Head of caudate nucleus (tissue), 42 donors: ENCODE measurements at regions not wholly inside any gene's neighbourhood (a gene's known extent, or its start where the extent isn't known, plus 50 kb on each side); places are given as distances from the start of the nearest gene placed in this dataset.

Experiments
- DNase-seq, 42 donors: peaks; one replicate each; pipeline versions ENCODE4 v3.0.0 to v3.0.0-alpha.2; 2020 to 2021; ENCODE audit warnings: mixed read lengths in 7 of 42
- intact Hi-C: fragments of 100-400 bp; cut with DNase I; formaldehyde crosslinking; loops from one replicate; pipeline ENCODE4 v1.15.0; 2022

DNA sequence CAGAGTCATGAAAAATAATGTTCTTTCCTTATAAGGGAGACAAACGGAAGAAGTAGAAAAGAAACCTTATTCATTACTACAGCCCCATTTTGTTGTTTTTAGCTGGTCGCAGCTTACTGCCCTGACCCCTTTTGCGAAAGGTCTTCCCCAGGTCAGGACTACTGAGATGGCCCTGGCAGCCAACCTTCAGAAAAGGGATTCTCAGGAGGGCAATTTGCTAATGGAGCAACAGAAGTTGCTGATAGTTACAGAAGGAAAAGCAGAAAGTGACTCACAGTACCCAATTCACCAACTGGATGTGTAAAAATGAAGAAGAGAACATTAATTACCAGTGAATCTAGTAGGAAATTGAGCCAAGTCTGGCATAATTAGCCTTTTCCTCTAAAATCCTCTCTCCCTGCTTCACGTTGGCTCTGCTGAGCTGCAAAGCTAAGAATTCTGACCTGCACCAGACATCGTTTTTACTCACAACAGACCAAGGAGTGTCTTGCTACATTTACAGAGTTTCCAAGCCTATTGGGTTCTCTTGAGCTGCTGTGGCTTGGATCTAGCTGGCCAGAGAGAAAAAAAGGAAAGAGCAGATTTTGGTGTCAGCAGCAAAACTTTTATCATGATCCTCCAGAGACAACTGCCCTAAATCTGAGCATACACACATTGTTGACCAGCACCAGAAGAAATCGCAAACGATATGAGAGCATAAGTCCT, 499.9 kb upstream of the FZD8 start:
- DNase-seq = no peak
- intact Hi-C loops = no loop called here

DNA sequence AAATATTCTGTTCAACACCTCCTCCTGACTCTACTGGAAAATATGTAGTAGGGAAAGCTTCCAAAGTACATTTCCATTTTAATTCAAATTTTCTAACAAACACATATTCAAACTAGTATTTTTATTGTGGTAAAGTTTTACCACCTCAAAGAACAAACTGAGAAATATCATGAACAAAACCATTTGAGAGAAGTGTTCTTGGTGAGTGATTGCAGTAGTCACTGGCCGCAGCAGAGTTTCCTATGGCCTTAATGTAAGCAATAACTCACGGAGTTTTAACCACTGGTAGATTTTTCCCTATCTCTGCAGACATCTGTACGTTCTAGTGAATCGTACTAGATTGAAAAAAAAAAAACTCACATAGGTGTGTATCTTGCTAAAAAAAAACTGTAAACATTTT, 487.0 kb upstream of the FZD8 start:
- no peak for DNase-seq
- intact Hi-C loops = no loop called here

DNA sequence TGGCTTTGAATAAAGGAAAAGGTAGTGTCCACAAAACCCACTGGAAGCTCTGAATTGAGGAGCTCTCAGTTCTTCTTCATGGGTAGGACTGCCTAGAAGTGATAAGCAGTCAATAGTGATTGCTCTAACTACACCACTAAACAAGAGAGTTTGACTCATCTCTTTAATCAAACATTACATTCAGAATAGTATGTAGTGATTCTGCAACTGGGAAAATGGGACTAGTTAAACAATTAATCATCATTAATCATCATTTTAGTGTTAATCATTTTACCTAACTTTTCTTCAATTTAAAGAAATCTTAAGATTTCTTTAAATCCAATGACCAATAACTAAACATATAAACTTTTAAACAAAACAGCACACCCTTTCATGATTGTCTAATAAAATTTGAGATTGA, 484.0 kb upstream of the FZD8 start:
- no peak for DNase-seq
- intact Hi-C loops = no loop called here

DNA sequence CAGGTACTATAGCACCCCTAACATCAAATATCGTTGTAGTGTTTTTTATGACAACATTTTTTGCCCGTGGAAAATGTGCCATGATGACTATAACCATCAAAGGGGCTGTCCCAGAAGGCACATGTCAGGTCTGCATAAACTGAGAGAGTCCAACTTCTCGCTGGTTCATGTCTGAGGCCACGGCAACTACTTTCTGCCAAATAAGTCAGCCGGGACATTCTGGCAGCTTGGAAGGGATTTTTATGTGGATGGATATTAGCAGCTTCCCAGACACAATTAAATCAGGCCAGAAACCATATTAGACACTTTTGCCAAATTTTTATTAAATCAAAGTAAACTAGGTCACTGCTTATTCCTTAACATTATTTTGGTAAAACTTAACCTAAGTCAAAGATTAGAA, 477.4 kb upstream of the FZD8 start:
- DNase-seq = no peak
- intact Hi-C loops = no loop called here

DNA sequence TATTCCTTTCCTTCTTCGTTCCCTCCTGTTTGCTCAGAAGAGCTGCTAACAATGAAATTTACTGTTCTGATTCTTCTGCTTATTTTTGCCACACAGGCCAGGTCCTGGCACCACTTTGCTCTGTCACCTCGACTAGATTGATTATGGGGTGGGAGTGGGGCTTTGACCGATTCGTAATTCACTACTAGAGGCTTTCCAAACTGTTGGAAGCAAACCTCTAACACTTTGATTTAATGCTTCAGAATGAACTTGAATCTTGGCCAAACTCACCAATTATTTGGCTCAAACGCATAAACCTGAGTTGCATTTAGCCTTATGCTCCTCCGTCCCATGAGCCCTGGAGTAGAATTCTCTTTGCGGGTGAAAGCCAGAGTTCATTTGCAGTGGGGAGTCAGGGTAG, 476.2 kb upstream of the FZD8 start:
- intact Hi-C loops = no loop called here
- DNase-seq = no peak

DNA sequence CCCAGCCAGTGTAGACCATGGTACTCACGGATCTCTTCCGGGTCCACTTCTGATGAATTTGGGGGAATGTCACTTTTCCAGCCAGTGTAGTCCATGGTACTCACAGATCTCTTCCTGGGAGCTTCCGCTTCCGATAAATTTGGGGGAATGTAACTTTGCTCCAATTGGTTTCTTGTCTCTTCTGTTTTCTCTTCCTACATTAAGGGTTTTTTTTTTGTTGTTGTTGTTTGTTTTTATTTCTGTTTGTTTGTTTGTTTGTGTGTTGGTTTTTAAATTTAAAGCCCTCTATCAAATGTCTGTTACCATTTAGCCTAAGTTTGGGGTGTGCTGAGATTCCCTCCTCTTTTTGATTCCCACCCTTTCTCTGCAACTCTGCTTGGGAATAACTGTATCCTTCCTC, 475.8 kb upstream of the FZD8 start:
- DNase-seq = no peak
- intact Hi-C loops = no loop called here

DNA sequence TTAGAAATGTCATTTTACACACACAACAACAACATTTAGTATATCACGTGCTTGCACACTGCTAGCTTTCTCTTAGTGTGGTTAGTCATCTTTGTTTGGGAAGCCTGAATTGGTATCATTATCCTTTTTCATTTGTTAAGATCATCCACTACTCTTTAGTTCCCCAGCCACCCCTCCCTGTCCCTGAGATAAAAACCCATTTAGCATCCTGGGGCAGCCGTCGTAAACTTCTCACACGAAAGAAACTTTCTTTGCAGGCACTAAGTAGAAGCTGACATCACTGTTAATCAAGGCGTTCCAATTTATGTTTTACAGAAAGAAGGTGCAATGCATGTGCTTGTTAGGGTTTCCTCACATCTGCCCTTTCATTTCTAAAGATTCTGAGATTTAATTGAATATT, 475.1 kb upstream of the FZD8 start:
- intact Hi-C loops = no loop called here
- no peak for DNase-seq

DNA sequence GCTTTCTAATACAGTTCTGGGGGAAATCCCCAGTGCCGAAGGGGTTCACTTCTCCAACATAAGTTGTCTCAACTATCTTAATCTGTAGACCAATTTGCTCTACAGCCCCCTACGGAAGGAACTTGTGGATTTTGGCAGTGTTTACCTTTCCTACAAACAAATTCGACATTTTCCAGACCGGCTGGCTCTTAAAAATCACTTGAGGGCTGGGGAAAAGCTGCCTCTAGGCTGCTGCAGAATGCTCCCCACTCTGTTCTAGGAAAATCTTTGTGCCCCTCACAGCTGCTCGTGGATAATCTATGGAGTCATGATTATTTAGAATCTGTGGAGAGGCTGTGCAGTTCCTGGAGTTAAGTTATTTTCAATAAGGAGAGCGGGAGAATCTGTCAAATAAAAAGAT, 474.6 kb upstream of the FZD8 start:
- intact Hi-C loops = no loop called here
- no peak for DNase-seq

DNA sequence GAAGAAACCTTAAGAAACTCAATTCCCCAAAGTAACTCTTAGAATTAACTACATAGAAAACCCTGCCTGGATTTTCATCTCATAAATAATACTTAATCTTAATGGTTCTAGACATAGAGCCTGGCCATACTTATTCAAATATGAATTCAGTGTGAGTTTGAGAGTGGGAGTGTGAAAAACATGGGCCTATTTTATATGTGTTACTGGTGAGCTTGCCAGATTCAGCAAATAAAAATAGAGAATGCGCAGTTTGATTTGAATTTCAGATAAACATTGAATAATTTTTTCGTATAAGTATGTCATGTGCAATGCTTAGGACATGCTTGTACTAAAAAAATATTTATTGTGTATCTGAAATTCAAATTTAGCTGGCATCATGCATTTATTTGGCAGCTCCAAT, 473.9 kb upstream of the FZD8 start:
- no peak for DNase-seq
- intact Hi-C loops = no loop called here

DNA sequence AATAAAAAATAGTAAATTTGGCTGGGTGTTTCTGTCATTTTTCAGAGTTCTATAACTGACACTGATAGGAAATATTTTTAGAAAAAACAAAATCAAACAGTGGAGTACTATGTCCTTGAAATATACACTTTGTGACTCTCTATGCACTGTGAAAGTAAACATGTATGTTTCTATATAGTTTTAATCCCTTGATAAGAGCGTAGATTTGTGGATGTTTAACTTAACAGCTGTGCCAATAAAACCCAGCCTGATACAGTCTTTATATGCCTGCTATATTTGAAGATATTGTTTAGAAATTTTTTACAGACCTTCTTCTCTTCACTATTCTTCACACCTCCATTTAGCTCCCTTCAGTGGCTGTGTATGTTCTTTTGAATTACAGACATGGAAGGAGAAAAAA, 473.3 kb upstream of the FZD8 start:
- intact Hi-C loops = no loop called here

DNA sequence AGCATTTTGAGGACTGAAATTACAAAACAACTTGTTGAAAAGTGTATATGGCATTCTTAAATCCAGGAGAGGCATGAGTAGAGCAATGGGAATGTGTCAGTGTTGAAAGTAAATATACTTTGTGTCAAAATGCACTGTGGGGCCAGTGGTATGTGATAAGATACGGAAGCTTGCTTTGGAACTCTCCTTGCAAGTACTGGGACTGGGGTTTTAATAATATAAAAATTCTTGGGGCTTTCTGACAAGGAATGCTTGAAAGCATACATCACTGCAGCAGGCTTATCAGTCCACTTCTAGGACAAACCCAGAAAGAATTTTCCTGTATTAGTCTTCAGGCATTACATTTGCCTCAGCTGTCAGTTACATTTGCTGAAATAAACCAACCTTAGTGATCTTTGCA, 472.8 kb upstream of the FZD8 start:
- no peak for DNase-seq
- intact Hi-C loops = no loop called here

More for the DNA sequence above, 473.3 kb upstream of the FZD8 start:
- DNase-seq = no peak

DNA sequence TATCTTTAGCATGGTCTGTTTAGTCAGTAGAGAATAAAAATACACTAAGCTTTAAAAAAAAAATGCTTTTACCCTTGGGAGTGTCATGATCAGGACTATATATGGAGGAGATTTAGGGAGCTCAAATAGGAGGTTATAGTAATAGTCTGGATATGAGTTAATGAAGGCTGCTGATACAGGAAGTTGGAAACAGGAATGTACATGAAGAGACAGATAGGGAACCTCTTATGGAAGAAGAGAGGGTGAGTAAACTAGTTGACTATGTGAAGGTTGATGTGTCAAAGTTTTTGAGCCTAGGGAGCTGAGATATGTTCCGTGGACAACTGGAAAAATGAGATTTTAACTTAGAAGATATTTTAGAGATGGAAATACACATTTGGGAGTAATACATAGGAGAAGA, 472.0 kb upstream of the FZD8 start:
- intact Hi-C loops = no loop called here
- no peak for DNase-seq

DNA sequence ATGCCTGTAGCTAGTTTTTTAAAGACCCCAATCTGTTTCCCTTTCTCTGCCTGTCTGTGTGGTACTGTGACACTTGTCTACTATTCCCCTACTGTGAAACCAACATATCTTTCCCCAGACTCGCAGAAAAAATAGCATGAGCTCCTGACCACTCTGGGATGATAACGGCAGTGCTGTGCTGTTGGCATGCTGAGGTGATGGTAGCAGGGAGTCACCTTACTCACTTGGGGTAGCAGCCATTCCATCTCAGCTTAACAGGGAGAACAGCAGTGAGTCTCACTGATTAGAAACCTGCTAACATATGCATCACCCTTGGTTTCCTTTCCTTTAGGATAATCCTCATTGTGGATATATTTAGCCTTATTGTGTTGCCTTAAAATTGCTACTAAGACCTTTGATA, 469.6 kb upstream of the FZD8 start:
- intact Hi-C loops = no loop called here
- no peak for DNase-seq

DNA sequence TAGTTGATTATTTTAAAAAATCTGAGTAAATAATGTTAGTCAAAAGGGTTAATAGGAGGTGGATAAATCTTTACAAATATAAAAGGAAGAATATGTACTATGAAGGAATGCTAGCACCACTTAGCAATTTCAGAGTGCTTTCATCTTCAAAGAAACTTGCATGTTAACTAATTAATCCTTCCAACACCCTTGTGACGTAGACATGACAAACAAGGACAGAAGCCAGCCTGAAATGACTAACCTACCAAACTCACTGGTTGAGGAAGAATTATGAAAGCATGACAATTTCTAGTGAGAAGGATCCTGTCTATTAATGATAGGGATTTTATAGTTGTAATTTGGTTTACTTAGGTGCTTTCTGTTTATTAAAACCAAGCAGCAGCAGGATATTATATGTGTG, 468.0 kb upstream of the FZD8 start:
- intact Hi-C loops = no loop called here
- no peak for DNase-seq

DNA sequence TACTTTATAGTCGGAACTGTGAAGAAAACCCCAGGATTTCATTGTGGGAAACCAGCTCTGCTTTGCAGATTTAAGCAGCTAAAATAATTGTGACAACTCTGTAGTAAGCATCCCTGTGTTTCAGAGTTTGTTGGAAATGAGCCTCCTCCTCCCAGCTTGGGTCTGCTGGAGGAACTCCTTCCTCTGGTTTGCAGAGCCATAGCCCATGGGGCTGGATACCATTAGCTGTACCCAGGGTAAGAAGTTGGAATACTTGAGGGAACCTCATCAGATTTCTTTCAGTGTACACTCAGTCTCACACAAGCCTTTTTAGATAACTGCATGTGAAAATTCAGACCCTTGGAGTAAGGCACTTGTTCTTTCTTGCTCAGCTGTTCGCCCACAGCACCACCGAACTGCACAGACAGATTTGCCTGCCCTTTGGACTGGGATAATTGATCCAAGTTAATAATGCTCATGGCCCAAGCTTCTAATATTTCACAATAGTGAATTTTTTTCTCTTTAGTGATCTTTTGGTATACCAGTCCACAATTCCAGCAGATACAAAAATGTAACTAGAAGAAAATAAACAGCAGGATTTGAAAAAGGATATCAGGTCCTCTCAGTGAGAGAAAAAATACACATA, 467.4 kb upstream of the FZD8 start:
- intact Hi-C loops = no loop called here
- DNase-seq = no peak

DNA sequence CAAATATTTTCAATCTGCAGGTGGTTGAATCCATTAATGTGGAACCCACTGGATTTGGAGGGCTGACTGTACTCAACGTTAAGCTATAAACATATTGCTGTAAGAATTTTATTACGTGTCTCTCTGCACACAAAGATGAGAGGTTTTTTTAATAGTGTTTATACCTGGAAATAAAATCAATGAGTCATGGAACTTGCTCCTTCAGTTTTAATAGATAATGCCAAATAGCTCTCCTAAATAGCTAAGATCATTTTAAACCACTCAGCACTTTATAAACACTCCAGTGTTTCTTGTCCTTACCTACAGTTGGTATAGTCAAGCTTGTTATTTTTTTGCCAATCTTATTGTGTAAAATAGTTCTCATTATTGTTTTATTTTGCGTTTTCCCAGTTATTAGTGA, 455.6 kb upstream of the FZD8 start:
- DNase-seq = no peak
- intact Hi-C loops = no loop called here

DNA sequence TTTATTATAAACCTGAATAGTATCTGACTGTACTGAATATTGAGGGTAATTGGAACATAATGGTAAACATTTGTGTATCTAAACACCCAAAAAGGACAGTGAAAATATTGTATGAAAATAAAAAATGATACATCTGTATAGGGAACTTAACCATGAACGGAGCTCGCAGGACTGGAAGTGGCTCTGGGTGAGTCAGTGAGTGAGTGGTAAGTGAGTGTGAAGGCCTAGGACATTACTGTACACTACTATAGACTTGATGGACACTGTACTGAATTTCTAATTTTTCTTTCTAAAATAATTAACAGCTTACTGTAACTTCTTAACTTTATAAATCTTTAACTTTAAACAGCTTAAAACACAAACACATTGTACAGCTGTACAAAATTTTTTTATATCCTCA, 454.5 kb upstream of the FZD8 start:
- DNase-seq = no peak
- intact Hi-C loops = no loop called here

DNA sequence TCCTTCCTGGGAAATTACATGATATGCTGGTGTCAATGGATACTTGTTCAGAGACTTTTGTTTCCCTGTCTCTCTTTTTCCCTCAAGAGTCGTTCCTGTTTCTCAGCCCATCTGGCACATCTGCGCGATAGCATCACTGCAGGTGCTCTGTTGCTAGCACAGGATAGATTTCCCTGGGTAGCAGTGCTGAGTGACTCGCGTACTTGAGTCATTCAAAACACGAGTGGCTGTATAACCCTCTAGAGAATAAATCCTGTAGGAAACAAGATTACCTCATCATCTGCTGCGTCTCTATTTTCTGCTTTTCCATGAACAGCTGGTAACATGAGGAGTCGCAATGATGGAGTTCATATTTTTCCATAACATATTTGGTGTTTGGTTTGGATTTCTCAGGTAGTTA, 452.0 kb upstream of the FZD8 start:
- no peak for DNase-seq
- intact Hi-C loops = no loop called here

DNA sequence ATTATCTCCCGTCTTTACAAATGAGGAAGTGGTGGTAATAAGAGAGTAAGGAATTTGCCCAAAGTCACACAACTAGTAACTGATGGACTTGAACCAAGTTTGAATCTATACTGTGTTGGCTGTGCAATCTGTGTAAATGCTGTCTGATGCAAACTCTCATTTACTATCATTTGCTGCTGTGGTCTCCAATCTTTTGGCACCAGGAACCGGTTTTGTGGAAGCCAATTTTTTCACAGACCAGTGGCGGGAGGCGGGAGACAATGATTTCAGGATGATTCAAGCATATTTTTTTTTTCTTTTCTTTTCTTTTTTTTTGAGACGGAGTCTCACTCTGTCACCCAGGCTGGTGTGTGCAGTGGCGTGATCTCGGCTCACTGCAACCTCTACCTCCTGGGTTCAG, 450.0 kb upstream of the FZD8 start:
- intact Hi-C loops = no loop called here
- no peak for DNase-seq

DNA sequence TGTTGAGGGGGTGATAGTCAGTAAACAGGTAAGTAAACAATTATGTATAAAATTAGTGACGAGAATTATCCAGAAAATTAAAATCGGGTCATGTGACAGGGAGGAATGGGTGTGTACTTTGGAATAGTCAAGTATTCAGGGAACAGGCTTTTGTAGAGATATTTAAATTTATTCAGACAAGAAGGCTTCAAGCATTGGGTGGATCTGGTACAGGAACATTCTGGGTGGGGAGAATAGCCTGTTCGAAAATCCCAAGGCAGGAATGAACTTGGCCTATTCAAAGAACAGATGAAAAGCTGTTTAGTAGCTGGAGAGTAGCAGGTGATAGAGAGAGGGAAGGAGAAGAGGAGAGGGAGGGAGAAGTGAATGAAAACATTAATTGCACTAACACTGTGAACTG, 448.9 kb upstream of the FZD8 start:
- intact Hi-C loops = no loop called here
- no peak for DNase-seq

DNA sequence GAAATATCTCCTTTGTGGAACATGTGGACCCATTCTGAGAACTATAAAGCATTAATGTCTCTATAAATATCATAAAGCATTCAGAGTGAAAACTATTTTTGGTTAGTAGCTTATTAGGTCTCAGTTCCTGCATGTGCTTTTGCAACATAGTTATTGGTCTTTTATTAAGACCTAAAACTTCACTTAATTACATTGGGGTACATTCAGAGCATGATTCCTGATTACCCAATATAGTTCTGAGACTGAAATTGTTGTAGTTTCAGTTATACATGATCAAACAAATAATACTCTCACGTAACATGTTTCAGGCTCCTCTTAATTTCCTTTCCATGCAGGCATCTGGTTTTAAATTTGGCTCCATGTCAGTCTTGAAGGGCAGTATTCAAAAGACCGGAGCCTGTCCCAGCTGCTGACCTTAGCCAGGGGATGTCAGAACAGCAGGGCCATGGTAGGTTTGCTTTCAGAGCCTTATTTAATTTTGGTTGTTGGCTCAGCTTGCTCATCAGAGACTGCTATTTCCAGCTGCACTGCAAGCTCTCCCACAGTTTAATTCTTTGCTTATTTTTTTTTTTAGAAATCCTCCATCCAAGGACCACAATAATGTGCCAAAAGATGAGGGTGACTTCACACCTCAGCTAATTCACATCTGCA, 447.8 kb upstream of the FZD8 start:
- intact Hi-C loops = no loop called here
- no peak for DNase-seq
